Ishikawa (cell line): ENCODE measurements at regions not wholly inside any gene's neighbourhood (a gene's known extent, or its start where the extent isn't known, plus 50 kb on each side); places are given as distances from the start of the nearest gene placed in this dataset.

Source experiments
- CREB1 ChIP-seq: IDR thresholded peaks from 2 replicates; pipeline ENCODE4 v1.6.1; 2012; ENCODE audit warnings: low read depth
- TAF1 ChIP-seq: IDR thresholded peaks from 2 replicates; pipeline ENCODE4 v1.6.1; 2012; ENCODE audit warnings: low read depth, mild to moderate bottlenecking
- TF ChIP-seq, protein P1 (sequence below): IDR thresholded peaks from 2 replicates; pipeline ENCODE4 v1.6.1; 2012

GRCh38 chr14:84850595-84850994, 679.3 kb upstream of the FLRT2 start:
- TF ChIP-seq, protein P1, sequence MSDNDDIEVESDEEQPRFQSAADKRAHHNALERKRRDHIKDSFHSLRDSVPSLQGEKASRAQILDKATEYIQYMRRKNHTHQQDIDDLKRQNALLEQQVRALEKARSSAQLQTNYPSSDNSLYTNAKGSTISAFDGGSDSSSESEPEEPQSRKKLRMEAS = no peak
- TF ChIP-seq CREB1 (no peak), TAF1 (no peak)
